GM23338 (cell line): ENCODE measurements at regions not wholly inside any gene's neighbourhood (a gene's known extent, or its start where the extent isn't known, plus 50 kb on each side); places are given as distances from the start of the nearest gene placed in this dataset.

Experiments
- ATAC-seq: fragments of 200-7000 bp; cut with Tn5 transposase; 3 replicates; pipeline ENCODE4 v1.9.1; 2020
- DNase-seq: peaks from one replicate; pipeline ENCODE4 v3.0.0-alpha.2; 2015; ENCODE audit warnings: low spot score
- H2AFZ ChIP-seq: fragments of 200-600 bp; sonication (generic); 2 replicates; pipeline ENCODE4 v1.8.0; 2016; ENCODE audit warnings: antibody characterized with exemption, mild to moderate bottlenecking, moderate library complexity
- H3F3A ChIP-seq: fragments of 200-600 bp; sonication (generic); replicated peaks from 2 replicates; pipeline ENCODE4 v1.8.0; 2017; ENCODE audit warnings: antibody characterized with exemption, mixed run types, low read depth
- H3K27ac ChIP-seq: fragments of 200-600 bp; sonication (generic); 2 replicates; pipeline ENCODE4 v1.6.1; 2016; ENCODE audit warnings: low read depth
- H3K27me3 ChIP-seq: fragments of 200-600 bp; sonication (generic); 2 replicates; pipeline ENCODE4 v1.8.0; 2016; ENCODE audit warnings: mild to moderate bottlenecking, mixed run types, moderate library complexity; ENCODE audit not compliant: insufficient read depth
- H3K36me3 ChIP-seq: fragments of 200-600 bp; sonication (generic); 2 replicates; pipeline ENCODE4 v1.8.0; 2016; ENCODE audit warnings: mild to moderate bottlenecking; ENCODE audit not compliant: insufficient read depth
- H3K4me1 ChIP-seq: fragments of 200-600 bp; sonication (generic); 2 replicates; pipeline ENCODE4 v1.8.0; 2016; ENCODE audit warnings: mild to moderate bottlenecking, moderate library complexity; ENCODE audit not compliant: insufficient read depth
- H3K4me2 ChIP-seq: fragments of 200-600 bp; sonication (generic); 2 replicates; pipeline ENCODE4 v1.7.1; 2017; ENCODE audit warnings: mixed run types
- H3K4me3 ChIP-seq: fragments of 200-600 bp; sonication (generic); 2 replicates; pipeline ENCODE4 v1.6.1; 2016; ENCODE audit warnings: mixed run types
- H3K79me2 ChIP-seq: fragments of 200-600 bp; sonication (generic); replicated peaks from 2 replicates; pipeline ENCODE4 v1.8.0; 2017; ENCODE audit warnings: mild to moderate bottlenecking; ENCODE audit not compliant: insufficient read depth
- H3K9me2 ChIP-seq: fragments of 200-600 bp; sonication (generic); 2 replicates; pipeline ENCODE4 v1.8.0; 2017; ENCODE audit not compliant: insufficient read depth
- H4K20me1 ChIP-seq: fragments of 200-600 bp; sonication (generic); replicated peaks from 2 replicates; pipeline ENCODE4 v1.8.0; 2017; ENCODE audit warnings: mild to moderate bottlenecking; ENCODE audit not compliant: insufficient read depth
- H3K27ac Mint-ChIP-seq: 2 replicates; pipeline ENCODE4 v1.8.0; 2020; ENCODE audit warnings: inconsistent platforms, mild to moderate bottlenecking, moderate library complexity, mixed read lengths
- H3K27me3 Mint-ChIP-seq: 3 replicates; pipeline ENCODE4 v1.8.0; 2022; ENCODE audit warnings: low read depth, mild to moderate bottlenecking, moderate library complexity, mixed read lengths, inconsistent platforms; ENCODE audit not compliant: insufficient read depth, poor library complexity
- H3K36me3 Mint-ChIP-seq: 3 replicates; pipeline ENCODE4 v1.8.0; 2021; ENCODE audit warnings: low read depth, mild to moderate bottlenecking, inconsistent platforms, moderate library complexity, mixed read lengths
- H3K4me1 Mint-ChIP-seq: 3 replicates; pipeline ENCODE4 v1.8.0; 2020; ENCODE audit warnings: mild to moderate bottlenecking, inconsistent platforms, mixed read lengths
- H3K4me3 Mint-ChIP-seq: 3 replicates; pipeline ENCODE4 v1.8.0; 2021; ENCODE audit warnings: moderate library complexity, mild to moderate bottlenecking, inconsistent platforms, mixed read lengths
- H3K9me3 Mint-ChIP-seq: 3 replicates; pipeline ENCODE4 v1.8.0; 2020; ENCODE audit warnings: moderate library complexity, mild to moderate bottlenecking, inconsistent platforms, mixed read lengths
- CREB1 ChIP-seq: fragments of 250-450 bp; sonication (Bioruptor Pico); IDR thresholded peaks from 2 replicates; pipeline ENCODE4 v1.5.0; 2020; ENCODE audit warnings: low read depth, mild to moderate bottlenecking, moderate library complexity
- EZH2 ChIP-seq: fragments of 200-600 bp; sonication (generic); IDR thresholded peaks from one replicate; pipeline ENCODE4 v1.8.0; 2017; ENCODE audit warnings: antibody characterized with exemption, mild to moderate bottlenecking, low read depth; ENCODE audit not compliant: unreplicated experiment
- EZH2phosphoT487 ChIP-seq: fragments of 200-600 bp; sonication (generic); IDR thresholded peaks from one replicate; pipeline ENCODE4 v1.8.1; 2018; ENCODE audit warnings: antibody characterized with exemption; ENCODE audit not compliant: unreplicated experiment
- JUNB ChIP-seq: IDR thresholded peaks from one replicate; pipeline ENCODE4 v1.6.1; 2016; ENCODE audit warnings: antibody characterized with exemption; ENCODE audit not compliant: unreplicated experiment
- NANOG ChIP-seq: IDR thresholded peaks from 2 replicates; pipeline ENCODE4 v1.6.1; 2016; ENCODE audit warnings: antibody characterized with exemption, borderline replicate concordance
- POLR2AphosphoS5 ChIP-seq: IDR thresholded peaks from 2 replicates; pipeline ENCODE4 v1.6.1; 2016; ENCODE audit warnings: antibody characterized with exemption, low read depth
- ZNF114 ChIP-seq: fragments of 250-450 bp; sonication (Bioruptor Pico); IDR thresholded peaks from 2 replicates; pipeline ENCODE4 v1.5.0; 2020; ENCODE audit warnings: mild to moderate bottlenecking, moderate library complexity
- ZNF331 ChIP-seq: fragments of 250-450 bp; sonication (Bioruptor Pico); IDR thresholded peaks from 2 replicates; pipeline ENCODE4 v1.5.0; 2020; ENCODE audit warnings: low read depth, mild to moderate bottlenecking, moderate library complexity
- TF ChIP-seq, protein P1 (sequence below): IDR thresholded peaks from 2 replicates; pipeline ENCODE4 v1.6.1; 2016; ENCODE audit warnings: antibody characterized with exemption
- TF ChIP-seq, protein P2 (sequence below), 2 experiments: fragments of 200-600 bp in 1 of 2; sonication (generic) in 1 of 2; conservative IDR thresholded peaks; 2 replicates each; pipeline versions ENCODE4 v1.5.1 to v1.6.1; 2016 to 2017; ENCODE audit warnings: antibody characterized with exemption in 2 of 2, low read depth in 2 of 2, mild to moderate bottlenecking in 2 of 2, moderate library complexity in 1 of 2
- TF ChIP-seq, protein P3 (sequence below): IDR thresholded peaks from one replicate; pipeline ENCODE4 v1.6.1; 2018; ENCODE audit warnings: antibody characterized with exemption; ENCODE audit not compliant: unreplicated experiment

DNA sequence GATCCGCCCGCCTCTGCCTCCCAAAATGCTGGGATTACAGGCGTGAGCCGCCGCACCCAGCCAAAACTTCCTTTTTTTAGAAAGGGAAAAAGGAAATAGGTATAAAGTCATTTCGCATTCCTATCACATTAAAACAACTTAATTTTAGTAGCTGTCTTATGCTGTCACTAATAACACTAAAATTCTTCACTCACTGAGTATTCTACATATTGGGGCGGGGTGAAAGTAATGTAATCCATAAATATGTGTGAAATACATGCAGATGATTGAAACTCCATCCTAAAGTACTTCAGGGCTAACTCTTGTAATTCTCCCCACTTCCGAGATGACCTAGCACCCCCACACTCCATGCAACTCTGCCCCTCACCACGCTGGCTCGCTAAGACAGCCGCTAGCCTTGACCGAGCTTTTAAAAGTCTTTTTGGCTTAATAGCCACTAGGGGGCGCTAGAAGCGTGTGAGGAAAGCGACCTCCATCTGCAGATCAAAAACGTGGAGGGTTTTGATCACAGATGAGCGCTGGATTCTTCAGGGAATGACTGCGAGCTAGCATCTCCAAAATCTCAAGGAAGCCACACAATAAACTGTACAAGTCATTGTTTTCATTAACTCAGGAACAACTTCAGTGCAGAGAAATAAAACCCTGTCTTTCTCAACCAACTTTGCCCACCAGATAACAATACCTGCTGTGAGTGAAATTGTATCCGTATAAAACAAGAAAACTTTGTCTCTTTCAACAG lies 129.3 kb upstream of the IGF1R start (continued):
- no peak for TF ChIP-seq NANOG
- TF ChIP-seq, protein P1, sequence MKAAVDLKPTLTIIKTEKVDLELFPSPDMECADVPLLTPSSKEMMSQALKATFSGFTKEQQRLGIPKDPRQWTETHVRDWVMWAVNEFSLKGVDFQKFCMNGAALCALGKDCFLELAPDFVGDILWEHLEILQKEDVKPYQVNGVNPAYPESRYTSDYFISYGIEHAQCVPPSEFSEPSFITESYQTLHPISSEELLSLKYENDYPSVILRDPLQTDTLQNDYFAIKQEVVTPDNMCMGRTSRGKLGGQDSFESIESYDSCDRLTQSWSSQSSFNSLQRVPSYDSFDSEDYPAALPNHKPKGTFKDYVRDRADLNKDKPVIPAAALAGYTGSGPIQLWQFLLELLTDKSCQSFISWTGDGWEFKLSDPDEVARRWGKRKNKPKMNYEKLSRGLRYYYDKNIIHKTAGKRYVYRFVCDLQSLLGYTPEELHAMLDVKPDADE: no peak
- no peak for TF ChIP-seq EZH2phosphoT487
- no peak for TF ChIP-seq JUNB
- TF ChIP-seq CREB1 (CRISPR knock-in tag): no peak

DNA sequence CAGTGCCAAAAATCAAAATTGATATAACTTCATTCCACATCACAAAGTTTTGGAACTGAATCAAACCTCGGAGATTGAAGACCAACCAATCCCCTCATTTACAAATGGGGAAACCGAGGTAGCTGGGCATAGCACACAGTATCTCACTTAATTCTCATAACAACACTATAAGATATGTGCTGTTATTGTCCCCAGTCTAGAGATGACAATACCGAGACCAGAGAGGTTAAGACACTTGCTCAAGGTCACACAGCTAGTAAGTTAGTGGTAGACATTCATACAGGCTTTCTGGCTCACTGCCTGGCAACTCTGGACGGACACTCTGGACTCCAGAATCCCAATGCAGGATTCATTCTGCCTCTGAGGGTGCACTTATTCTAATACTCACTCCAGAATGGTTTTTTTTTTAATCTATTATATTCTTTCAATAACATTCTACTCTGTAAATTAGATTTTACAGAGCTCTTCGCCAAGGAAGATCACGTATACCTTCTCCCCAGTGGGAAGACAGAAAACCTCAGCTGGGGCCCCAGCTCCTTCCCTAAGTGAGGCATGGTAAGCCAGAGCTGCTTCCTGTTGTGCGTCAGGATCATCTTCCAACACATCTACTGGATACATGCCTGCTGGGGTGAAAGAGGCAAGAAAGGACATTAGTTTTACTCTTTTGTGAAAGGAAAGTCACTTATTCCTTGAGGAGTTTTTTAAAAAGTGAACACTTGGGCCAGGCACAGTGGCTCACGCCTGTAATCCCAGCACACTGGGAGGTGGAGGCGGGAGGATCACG lies 128.4 kb upstream of the IGF1R start:
- Mint-ChIP-seq H3K9me3 (no peaks in the 10 kb centered on the region), H3K36me3 (no peaks in the 10 kb centered on the region), H3K27ac (no peak overlapping the region), H3K27me3 (peaks cover 6% of the 10 kb centered on the region), H3K4me3 (no peak overlapping the region), H3K4me1 (peaks cover 17% of the 10 kb centered on the region)
- DNase-seq (no peak), ATAC-seq (no peak)
- Histone ChIP-seq H4K20me1 (no peaks in the 10 kb centered on the region), H3K4me2 (no peak overlapping the region), H3K4me3 (no peak overlapping the region), H3F3A (no peaks in the 10 kb centered on the region), H3K9me2 (no peaks in the 10 kb centered on the region), H3K79me2 (no peaks in the 10 kb centered on the region), H3K27ac (no peak overlapping the region), H3K27me3 (no peaks in the 10 kb centered on the region), H3K4me1 (peaks cover 3% of the 10 kb centered on the region; the same call in 1 of the 2 replicates), H2AFZ (no peak overlapping the region), H3K36me3 (no peaks in the 10 kb centered on the region)
- TF ChIP-seq ZNF331 (CRISPR knock-in tag): no peak
- TF ChIP-seq POLR2AphosphoS5: no peak
- no peak for TF ChIP-seq ZNF114 (CRISPR knock-in tag)
- TF ChIP-seq, protein P1: no peak
- TF ChIP-seq CREB1 (CRISPR knock-in tag): no peak
- no peak for TF ChIP-seq NANOG
- TF ChIP-seq EZH2phosphoT487: no peak
- TF ChIP-seq, protein P2, sequence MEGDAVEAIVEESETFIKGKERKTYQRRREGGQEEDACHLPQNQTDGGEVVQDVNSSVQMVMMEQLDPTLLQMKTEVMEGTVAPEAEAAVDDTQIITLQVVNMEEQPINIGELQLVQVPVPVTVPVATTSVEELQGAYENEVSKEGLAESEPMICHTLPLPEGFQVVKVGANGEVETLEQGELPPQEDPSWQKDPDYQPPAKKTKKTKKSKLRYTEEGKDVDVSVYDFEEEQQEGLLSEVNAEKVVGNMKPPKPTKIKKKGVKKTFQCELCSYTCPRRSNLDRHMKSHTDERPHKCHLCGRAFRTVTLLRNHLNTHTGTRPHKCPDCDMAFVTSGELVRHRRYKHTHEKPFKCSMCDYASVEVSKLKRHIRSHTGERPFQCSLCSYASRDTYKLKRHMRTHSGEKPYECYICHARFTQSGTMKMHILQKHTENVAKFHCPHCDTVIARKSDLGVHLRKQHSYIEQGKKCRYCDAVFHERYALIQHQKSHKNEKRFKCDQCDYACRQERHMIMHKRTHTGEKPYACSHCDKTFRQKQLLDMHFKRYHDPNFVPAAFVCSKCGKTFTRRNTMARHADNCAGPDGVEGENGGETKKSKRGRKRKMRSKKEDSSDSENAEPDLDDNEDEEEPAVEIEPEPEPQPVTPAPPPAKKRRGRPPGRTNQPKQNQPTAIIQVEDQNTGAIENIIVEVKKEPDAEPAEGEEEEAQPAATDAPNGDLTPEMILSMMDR (conservative IDR thresholded peaks at IDR 0.05; ENCODE audit: low read depth in 2 of 2): no peak
- no peak for TF ChIP-seq EZH2
- TF ChIP-seq, protein P3, sequence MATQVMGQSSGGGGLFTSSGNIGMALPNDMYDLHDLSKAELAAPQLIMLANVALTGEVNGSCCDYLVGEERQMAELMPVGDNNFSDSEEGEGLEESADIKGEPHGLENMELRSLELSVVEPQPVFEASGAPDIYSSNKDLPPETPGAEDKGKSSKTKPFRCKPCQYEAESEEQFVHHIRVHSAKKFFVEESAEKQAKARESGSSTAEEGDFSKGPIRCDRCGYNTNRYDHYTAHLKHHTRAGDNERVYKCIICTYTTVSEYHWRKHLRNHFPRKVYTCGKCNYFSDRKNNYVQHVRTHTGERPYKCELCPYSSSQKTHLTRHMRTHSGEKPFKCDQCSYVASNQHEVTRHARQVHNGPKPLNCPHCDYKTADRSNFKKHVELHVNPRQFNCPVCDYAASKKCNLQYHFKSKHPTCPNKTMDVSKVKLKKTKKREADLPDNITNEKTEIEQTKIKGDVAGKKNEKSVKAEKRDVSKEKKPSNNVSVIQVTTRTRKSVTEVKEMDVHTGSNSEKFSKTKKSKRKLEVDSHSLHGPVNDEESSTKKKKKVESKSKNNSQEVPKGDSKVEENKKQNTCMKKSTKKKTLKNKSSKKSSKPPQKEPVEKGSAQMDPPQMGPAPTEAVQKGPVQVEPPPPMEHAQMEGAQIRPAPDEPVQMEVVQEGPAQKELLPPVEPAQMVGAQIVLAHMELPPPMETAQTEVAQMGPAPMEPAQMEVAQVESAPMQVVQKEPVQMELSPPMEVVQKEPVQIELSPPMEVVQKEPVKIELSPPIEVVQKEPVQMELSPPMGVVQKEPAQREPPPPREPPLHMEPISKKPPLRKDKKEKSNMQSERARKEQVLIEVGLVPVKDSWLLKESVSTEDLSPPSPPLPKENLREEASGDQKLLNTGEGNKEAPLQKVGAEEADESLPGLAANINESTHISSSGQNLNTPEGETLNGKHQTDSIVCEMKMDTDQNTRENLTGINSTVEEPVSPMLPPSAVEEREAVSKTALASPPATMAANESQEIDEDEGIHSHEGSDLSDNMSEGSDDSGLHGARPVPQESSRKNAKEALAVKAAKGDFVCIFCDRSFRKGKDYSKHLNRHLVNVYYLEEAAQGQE: no peak
